Smooth muscle cell (in vitro differentiated cells): ENCODE measurements at regions not wholly inside any gene's neighbourhood (a gene's known extent, or its start where the extent isn't known, plus 50 kb on each side); places are given as distances from the start of the nearest gene placed in this dataset.

Experiments used
- DNase-seq: peaks from one replicate; lab custom pipeline; 2025; ENCODE audit not compliant: unreplicated experiment; lab: John Stamatoyannopoulos, UW
- H2AFZ ChIP-seq: fragments of 200-600 bp; sonication (generic); 2 replicates; pipeline ENCODE4 v1.6.0; 2016; ENCODE audit warnings: antibody characterized with exemption, low read depth, mild to moderate bottlenecking
- H3F3A ChIP-seq: fragments of 200-600 bp; sonication (generic); 2 replicates; pipeline ENCODE4 v1.6.0; 2017; ENCODE audit warnings: antibody characterized with exemption, low read depth
- H3K27ac ChIP-seq: fragments of 200-600 bp; sonication (generic); 2 replicates; pipeline ENCODE4 v1.5.1; 2016; ENCODE audit warnings: low read depth, mild to moderate bottlenecking
- H3K27me3 ChIP-seq: fragments of 200-600 bp; sonication (generic); 2 replicates; pipeline ENCODE4 v1.6.1; 2016; ENCODE audit warnings: low read depth, mild to moderate bottlenecking
- H3K36me3 ChIP-seq: fragments of 200-600 bp; sonication (generic); 2 replicates; pipeline ENCODE4 v1.5.1; 2016; ENCODE audit warnings: low read depth
- H3K4me1 ChIP-seq: fragments of 200-600 bp; sonication (generic); 2 replicates; pipeline ENCODE4 v1.5.1; 2016; ENCODE audit warnings: low read depth
- H3K4me2 ChIP-seq: fragments of 200-600 bp; sonication (generic); 2 replicates; pipeline ENCODE4 v1.6.0; 2016; ENCODE audit warnings: mild to moderate bottlenecking
- H3K4me3 ChIP-seq: fragments of 200-600 bp; sonication (generic); 2 replicates; pipeline ENCODE4 v1.5.1; 2016; ENCODE audit warnings: mild to moderate bottlenecking
- H3K79me2 ChIP-seq: fragments of 200-600 bp; sonication (generic); 2 replicates; pipeline ENCODE4 v1.6.0; 2016; ENCODE audit warnings: low read depth, mild to moderate bottlenecking
- H3K9ac ChIP-seq: fragments of 200-600 bp; sonication (generic); 2 replicates; pipeline ENCODE4 v1.6.0; 2016; ENCODE audit warnings: low read depth
- H3K9me3 ChIP-seq: fragments of 200-600 bp; sonication (generic); replicated peaks from 2 replicates; pipeline ENCODE4 v1.5.1; 2016; ENCODE audit warnings: low read depth
- H4K20me1 ChIP-seq: fragments of 200-600 bp; sonication (generic); 2 replicates; pipeline ENCODE4 v1.6.0; 2016; ENCODE audit warnings: low read depth
- CTCF ChIP-seq: fragments of 200-600 bp; sonication (generic); IDR thresholded peaks from 2 replicates; pipeline ENCODE4 v1.5.1; 2017; ENCODE audit warnings: borderline replicate concordance, mild to moderate bottlenecking, antibody characterized with exemption; ENCODE audit not compliant: insufficient read depth, poor library complexity, severe bottlenecking
- WGBS: methylation state at CpG from one replicate; pipeline ENCODE4 v1.1.7; 2016; ENCODE audit warnings: low lambda C conversion rate; 5-methylcytosine and 5-hydroxymethylcytosine counted together

- no peak for TF ChIP-seq CTCF
- DNase-seq: no peak
- no peak overlapping the region for H3K9ac ChIP-seq
- H3K9me3 ChIP-seq: no peaks in the 10 kb centered on the region
- H3K79me2 ChIP-seq: no peaks in the 10 kb centered on the region
- H3K27me3 ChIP-seq: no peaks in the 10 kb centered on the region
- no peaks in the 10 kb centered on the region for H3K4me1 ChIP-seq
- H3K36me3 ChIP-seq: no peaks in the 10 kb centered on the region
- no peak overlapping the region for H3K4me3 ChIP-seq
- H2AFZ ChIP-seq: no peak overlapping the region
- H4K20me1 ChIP-seq: no peaks in the 10 kb centered on the region
- H3F3A ChIP-seq: no peaks in the 10 kb centered on the region
- no peak overlapping the region for H3K27ac ChIP-seq
- H3K4me2 ChIP-seq: no peak overlapping the region
These were observed 2312.6 kb downstream of the PCDH9 start for GRCh38 chr13:64917566-64917965.

GRCh38 chr13:64912141-64912540 is 2318.0 kb downstream of the PCDH9 start:
- no peak for DNase-seq
- Histone ChIP-seq H3K4me2 (no peak overlapping the region), H3K9ac (no peak overlapping the region), H3K27ac (peak overlapping the region; percentile 30), H4K20me1 (no peaks in the 10 kb centered on the region), H2AFZ (no peak overlapping the region), H3K27me3 (no peaks in the 10 kb centered on the region), H3K4me1 (no peaks in the 10 kb centered on the region), H3K79me2 (no peaks in the 10 kb centered on the region), H3K9me3 (no peaks in the 10 kb centered on the region), H3F3A (no peaks in the 10 kb centered on the region), H3K36me3 (no peaks in the 10 kb centered on the region), H3K4me3 (no peak overlapping the region)
- WGBS: 46% methylated on average over 2 of the region's 2 CpGs
- TF ChIP-seq CTCF: no peak

GRCh38 chr13:64910096-64910495 is 2320.0 kb downstream of the PCDH9 start:
- TF ChIP-seq CTCF: no peak
- no peaks in the 10 kb centered on the region for H3K36me3 ChIP-seq
- no peaks in the 10 kb centered on the region for H3K9me3 ChIP-seq
- H3K79me2 ChIP-seq: no peaks in the 10 kb centered on the region
- H3K27ac ChIP-seq: no peak overlapping the region
- H3K4me1 ChIP-seq: no peaks in the 10 kb centered on the region
- H3K27me3 ChIP-seq: no peaks in the 10 kb centered on the region
- H2AFZ ChIP-seq: no peak overlapping the region
- H3K9ac ChIP-seq: no peak overlapping the region
- no peak for DNase-seq
- no peak overlapping the region for H3K4me2 ChIP-seq
- H3K4me3 ChIP-seq: no peak overlapping the region
- H4K20me1 ChIP-seq: no peaks in the 10 kb centered on the region
- no peaks in the 10 kb centered on the region for H3F3A ChIP-seq
- WGBS: 100% methylated on average over 1 of the region's 1 CpG

- Histone ChIP-seq H3K79me2 (no peaks in the 10 kb centered on the region), H3K36me3 (no peaks in the 10 kb centered on the region), H2AFZ (peak overlapping the region; percentile 28), H3K9me3 (no peaks in the 10 kb centered on the region), H3K4me2 (no peak overlapping the region), H3K27me3 (no peaks in the 10 kb centered on the region), H3K27ac (peak overlapping the region; percentile 25), H3K4me3 (no peak overlapping the region), H4K20me1 (no peaks in the 10 kb centered on the region), H3K9ac (no peak overlapping the region), H3K4me1 (no peaks in the 10 kb centered on the region), H3F3A (no peaks in the 10 kb centered on the region)
- no peak for DNase-seq
- no peak for TF ChIP-seq CTCF
These were observed 2321.0 kb downstream of the PCDH9 start for GRCh38 chr13:64909184-64909583.
